CD4-positive, alpha-beta T cell treated with Interleukin-2 at 100 ng/mL for 4 hours (primary cell): ENCODE measurements at regions not wholly inside any gene's neighbourhood (a gene's known extent, or its start where the extent isn't known, plus 50 kb on each side); places are given as distances from the start of the nearest gene placed in this dataset.

ENCODE experiments used
- DNase-seq: peaks from one replicate; pipeline ENCODE4 v3.0.0-alpha.2; 2020; ENCODE audit warnings: low spot score

DNA sequence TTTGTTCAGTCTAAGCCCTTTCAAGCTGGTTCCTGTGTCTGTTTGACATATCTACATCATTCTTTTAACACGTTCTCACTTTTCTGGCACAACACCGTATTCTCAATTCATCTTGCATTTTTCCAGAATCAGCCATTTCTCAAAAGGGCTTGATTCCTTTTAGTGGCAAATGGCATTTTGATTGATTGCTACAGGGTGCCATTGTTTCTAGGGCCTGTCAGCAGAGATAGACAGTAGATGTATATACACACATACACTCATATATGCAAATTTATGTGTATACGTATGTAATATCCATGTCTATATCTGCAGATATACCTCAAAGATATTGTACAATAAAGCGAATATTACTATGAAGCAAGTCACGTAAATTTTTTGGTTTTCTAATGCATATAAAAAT is 367.9 kb upstream of the TNP1 start:
- no peak for DNase-seq

DNA sequence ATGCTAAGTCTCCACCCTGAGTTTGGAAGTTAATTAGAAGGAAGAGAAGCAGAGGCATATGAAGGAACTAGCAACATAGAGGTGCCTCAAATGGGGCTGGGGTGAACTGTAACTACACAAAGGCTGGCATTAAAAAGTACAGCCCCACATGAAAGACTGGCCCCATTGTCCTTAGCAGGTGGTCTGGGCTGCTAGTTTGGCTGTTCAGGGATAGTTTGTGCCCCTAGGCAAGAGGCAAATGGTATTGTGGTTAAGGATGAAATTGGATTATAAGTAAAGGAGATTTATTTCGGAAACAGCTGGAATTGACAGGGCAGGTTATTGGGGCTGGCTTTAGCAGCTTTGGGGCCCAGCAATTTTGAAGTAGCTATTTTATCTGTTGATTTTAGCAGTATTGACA is 365.7 kb upstream of the TNP1 start:
- no peak for DNase-seq

DNA sequence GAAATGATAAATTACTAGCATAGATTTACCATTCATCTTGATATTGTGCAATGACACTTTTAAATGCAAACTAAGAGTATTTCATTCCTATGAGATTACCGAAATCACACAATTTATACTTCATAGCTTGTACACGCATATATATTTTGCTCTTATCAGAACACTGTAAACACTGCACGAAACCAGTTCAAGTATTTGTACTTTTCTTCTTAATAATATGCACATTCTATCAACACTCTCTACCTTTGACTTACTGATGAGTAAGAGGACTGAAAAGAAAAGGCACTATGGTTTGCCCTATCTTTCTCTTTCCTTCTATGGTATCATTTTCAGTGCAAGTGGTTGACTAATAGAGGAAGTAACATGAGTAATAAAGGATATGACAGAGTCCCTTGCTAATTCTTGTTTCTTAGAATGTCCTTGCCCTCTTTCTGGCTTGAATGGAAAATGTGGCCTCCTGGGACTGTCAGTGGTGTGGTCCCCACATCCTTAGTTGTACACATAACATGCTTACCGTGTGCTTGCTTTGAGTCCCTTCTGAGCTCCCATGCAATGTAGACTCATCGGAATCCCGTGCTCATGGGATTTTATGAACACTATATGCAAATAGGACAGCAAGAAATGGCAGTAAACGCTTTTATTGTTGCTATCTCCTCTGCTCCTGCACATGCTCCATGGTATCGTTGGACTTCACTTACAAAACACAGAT is 363.5 kb upstream of the TNP1 start:
- peak; percentile 2 for DNase-seq

DNA sequence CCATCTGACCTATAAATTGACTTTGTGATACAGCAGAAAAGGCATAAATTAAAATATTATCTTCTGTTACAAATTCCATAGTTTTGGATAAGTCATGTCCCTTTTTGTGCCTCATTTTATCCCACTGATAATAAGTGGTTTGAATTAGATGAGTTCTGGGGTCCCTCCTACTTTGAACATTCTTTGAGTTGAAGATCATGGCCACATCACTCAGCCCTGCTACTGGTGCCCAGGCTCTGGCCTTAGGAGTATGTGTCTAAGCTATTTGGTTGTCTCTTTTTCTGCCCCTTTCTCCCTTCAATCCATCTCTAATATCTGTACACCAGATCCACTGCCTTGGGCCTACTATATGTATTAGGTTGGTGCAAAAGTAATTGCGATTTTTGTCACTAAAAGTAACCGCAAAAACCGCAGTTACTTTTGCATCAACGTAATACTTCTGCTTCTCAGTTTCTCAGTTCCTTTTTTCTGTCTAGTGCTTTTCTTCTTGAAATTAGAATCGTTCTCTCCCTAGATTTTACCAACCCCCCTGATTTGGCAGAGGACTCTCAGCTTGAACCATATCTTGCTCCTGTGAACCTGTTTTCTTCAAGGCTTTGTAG is 362.5 kb upstream of the TNP1 start:
- peak; percentile 20 for DNase-seq

DNA sequence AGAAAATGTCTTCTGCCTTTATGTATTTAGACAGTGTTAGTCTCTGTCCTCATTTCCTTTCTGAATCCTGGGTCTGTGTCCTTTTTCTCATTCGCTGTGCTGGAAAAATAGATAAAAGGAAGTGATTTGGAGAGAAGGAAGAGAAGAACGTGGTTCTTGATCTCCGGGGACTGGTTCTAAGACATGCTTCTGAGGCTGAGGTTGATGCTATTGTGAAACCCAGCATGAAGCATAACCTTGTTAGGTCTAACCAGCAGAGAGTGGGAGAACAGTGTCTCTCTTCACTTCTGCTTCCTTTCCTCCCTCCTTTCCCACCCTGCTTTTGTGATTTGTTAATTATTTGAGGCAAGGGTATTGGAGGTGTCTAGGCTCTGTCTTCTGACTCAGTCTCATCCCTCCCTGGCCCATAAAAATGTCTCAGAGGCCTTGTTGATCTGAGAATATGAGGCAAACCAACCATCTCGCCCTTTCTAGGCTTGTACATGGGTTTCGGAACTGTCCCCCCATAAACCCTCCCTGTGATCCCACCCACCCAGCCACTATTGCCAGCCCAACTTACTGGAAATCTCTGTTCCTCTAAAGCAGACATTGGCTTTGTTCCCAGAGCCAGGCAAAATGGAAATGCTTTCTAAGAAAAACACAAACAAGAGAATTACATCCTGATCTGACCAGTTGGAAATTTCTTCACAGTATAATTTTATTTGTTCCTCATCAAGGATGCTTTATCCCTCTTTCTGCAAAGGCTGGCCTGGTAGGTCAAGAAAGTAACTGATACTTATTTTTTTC is 360.6 kb upstream of the TNP1 start:
- DNase-seq, result no peak

DNA sequence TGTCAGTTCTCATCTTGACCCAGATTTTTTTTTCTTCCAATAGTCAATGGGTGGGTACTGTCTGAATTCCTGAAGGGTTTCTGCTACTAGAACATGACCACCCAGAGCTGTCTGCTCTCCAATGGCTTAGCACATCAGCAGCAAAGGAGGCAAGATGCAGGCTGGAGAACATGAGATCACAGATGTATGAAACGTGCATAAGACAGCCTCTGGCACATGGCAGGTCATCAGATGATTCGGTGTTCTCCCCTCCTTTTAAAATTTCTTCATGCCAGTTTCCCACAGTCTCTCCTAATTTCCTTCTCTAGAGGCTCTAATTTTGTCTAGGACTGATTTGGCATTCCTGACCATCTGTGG is 359.3 kb upstream of the TNP1 start:
- no peak for DNase-seq

DNA sequence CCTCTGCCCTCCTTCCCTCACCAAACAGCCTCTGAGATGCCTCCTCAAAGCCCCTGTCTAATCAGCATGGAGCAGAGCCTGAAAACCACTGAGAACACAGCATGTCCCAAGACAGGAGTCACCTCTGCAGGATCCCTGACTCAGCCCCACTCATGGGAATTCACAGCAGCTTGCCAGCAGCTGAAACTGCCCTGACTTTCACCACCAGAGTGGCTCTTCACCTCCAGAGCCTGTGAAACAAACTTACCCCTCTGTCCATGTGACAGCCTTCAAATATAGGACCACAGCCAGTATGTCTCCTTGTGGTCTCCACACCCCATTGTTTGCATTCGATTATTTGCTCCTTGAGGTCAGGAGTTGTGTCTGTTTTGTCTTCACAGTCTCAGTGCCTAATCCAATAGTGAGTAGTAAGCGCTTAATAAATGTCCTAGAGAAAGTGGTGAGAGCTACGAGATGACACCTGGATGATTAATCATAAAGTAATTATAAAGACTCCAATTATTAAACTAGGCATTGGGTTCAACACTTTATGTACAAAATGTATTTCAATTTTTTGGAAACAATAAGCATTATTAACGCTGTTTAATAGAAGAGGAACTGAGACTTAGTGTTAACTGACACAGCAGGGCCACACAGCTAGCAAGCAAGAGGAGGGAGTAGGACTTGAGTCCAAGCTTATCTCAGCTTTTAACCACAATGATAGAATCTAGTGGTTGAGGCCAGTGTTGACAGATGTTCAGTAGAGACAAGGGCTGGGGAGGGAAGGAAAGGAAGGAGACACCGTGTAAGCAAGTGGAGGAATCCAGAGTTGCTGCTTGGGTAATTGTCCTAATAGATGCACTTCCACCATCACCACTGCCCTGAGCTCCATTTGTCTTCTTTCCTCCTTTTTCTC is 358.7 kb upstream of the TNP1 start:
- DNase-seq, result no peak

DNA sequence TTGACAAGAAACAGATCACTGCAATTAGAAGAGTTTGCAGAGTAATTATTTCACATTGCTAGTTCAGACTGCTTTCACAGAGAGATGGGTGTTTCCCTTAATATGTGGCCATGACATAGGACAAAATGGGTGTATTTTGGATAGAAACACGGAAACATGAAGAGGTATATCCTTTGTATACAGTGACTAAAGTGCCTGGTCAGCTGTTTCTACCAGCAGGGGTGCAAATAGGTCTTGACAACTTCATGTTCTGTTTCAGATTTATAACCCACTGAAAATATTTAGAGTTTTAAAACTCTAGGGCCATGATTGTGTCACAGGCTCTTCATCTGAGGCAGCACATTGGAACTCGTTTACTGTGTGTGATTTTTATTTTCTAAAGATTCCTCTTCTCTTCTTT is 357.1 kb upstream of the TNP1 start:
- no peak for DNase-seq

DNA sequence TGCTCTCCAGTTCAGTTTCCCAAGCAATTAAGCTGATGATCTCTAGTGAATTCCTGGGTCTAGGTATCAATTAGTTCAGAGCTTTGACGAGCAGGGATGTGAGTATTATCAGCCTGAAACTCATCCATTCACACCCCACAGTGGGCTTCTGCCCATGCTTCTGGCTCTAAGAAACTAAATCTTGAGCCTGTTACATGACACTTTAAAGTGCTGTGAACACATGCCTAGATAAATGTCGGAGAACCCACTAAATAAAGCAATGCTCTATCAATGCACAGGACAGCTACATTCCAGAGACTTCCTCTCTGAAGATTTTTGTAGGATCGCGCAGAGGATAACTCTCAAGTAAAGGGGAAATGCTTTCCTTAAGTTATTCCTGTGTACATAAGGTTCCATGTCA is 356.5 kb upstream of the TNP1 start:
- no peak for DNase-seq

DNA sequence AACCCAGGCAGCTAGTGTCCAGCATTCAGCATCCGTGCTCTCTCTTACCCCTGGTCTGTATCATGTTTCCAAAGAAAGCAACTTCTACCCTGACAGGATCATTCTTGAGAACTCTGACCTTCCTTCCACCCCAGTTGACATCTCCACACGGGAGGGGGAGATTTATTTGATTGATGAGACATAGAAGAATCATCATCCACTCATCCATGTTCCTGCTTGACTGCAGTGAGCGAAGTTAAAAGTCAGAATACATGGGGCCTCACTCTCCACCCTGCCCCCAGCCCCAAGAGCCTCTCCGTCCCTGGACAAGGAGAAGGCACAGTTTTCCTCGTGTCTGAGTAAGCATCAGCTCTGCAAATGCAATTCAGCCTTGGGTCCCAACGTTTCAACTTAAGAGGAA is 356.0 kb upstream of the TNP1 start:
- no peak for DNase-seq

DNA sequence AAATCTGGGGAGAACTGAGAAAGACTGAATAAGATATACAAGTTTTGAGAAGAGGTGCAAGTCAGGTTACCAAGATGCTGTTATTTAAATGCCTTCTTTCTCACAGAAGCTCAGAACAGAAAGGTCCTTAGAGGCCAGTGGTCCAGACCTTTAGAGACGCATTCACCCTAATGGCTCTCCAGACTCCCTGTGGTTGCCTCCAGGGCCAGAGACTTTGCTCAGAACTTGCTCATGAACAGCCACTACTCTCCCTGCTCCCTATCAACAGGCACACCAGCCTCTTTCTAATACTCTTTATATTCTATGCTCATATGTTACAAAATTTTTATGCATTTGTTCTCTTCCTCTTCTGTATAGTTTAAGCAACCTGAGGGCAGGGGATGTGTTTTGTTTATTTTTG is 349.0 kb upstream of the TNP1 start:
- DNase-seq, result no peak

DNA sequence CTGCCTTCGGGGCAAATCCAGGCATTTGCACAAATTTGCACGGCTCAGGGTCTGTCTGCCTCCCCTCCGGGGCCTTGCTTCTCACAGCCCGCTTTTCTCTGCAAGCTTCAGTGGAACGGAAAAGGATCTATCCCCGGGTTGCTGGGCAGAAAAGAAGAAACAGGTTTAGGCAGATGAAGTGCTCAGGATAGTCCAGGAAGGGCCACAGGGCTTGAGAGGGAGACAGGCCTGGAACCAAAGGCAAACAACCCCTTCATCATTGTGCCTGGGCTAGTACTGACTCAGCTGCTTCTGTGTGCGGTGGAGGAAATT is 347.8 kb upstream of the TNP1 start:
- no peak for DNase-seq

DNA sequence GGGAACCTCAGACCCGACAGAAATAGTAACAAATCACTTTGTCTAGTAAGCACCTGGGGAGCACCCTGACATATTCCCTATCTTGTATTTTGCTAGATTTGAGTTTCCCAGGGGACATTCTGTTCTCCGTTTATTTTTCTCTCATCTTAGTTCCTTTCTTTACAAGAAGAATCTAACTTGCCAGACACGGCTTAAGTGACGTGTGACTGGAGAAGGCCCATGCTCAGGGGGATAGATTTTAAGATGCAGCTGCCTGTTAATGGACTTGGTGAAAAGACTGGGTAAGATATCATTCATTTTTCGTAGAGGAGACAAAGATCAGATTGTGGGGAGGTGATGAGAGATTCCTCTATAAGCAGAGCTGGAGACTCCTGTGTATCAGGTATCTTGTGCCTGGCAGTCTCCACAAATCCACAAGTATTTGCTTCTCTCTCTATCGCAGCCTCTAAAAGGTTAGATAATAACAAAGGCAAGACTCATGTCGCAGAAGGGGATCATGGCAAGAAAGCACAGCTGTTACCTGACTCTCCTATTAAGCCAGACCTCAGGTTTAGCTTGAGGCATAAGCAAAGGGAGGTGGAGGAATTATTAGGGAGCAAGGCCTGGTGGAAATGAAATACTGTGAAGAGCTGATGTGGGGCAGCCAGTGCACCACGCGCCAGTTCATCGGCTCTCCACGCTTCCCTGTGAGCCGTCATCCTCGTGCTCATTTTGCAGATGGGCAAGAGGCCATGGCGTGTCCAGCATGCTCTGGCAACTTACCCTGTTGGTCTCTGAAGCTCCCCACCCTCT is 347.2 kb upstream of the TNP1 start:
- DNase-seq, result no peak

DNA sequence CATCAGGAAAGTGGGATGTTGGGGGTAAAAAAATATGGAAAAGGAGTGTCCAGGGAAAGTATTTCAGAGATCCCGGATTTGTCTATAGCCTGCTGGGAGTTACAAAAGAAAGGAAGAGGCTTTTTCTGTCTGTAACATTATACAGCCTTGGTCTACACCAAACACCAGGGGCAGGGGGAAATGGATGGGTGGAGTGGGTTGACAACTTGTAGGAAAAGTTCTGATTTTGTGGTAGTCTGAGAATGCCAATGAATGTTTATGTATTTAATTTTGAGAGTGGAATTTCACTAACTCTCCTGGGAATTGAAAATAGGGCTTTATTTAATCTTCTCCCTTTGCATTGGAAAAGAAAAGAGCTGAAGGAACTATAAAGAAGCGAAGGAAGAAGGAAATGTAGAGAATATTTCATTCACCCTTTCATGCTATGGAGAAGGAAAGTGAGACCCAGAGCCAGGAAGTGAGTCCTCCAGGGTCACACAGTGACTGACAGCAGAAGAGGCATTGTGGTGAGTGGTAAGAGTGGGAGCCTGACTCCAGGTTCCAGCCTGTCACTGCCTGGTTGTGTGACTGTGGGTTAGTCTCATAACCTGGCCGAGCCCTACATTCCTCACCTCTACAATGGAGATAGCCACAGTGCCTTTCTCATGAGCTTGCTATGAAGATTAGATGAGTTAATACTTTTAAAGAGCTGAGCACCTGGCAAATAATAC is 346.3 kb upstream of the TNP1 start:
- DNase-seq, result no peak

DNA sequence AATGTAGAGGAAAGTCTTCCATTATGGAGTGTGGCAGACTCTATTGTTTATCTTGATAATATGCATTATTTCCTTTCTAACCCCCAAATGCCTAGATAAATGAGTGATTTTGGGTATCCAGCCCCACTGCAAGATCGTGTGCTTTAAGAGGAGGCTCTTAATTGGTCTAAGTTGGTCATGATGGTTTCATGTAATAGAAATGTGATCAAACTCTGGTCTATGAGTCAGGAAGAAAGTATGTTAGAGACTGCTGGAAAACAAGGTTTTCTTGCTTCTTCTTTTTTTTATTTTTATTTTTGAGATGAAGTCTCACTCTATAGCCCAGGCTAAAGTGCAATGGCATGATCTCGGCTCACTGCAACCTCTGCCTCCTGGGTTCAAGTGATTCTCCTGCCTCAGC is 344.5 kb upstream of the TNP1 start:
- DNase-seq, result no peak

DNA sequence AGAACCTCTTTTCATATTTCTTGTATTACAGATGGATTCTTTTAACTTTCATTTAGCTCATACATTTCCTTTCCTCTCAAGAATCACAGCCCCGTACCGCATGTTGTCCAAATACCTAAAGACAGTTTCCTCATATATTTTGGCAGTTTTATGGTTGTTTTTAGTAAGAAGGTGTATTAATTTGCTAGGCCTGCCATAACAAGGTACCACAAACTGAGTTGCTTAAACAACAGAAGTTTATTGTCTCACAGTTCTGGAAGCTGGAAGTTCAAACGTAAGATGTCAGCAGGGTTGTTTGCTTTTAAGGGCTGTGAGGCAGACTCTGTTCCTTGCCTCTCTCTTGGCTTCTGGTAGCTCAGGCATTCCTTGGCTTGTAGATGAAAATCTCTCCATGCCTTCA is 343.2 kb upstream of the TNP1 start:
- no peak for DNase-seq

DNA sequence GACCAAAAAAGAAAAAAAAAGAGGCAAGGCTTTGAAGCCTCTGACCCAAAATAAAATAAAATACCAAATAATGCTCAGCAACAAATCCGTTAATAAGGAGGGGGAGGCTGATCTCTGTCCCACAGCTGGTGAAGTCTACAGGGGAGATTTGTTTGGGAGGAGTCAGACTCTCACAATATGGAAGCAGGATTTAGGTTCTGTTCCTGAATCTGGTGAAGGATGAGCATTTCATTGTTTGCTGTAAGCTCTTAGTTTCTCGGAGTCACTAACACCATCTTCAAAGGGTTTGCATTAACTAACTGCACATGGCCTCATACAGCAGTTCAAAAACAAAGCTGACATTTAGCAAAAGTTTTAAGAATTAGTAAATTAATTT is 339.4 kb upstream of the TNP1 start:
- no peak for DNase-seq

DNA sequence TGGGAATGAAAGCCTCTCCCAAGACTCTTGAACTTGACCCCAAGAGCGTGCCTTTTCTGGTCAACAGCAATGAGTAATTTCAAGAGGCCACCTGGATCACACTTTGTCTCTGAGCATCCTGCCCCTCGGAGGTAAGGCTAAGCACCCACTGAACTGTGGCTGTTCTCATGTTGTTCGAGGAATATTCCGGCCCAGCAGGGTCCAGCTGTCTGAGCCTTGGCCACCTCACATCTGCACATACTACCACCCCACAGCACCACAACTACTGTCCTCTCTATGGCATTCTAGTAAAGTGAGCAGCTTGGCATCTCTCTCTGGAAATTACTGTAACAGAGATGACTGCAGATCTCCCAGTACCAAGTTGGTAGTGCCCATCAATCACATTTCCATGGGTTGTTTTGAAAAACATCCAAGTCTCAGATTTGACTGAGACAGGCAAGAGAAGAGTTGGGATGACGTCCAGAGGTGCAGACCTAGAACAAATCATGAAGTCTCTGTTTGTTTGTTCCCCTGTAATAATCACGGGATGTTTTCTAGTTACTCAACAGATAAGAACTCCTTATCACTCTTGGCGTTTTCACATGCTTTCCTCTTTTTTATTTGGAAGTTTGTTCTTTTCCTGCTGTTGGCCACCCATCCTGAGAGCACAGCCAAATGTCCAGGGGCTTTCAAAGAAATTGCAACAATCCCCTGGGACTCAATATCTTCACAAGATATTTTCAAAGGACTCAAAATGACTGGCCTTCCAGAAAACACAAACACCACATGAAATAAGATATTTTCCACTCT is 336.0 kb upstream of the TNP1 start:
- DNase-seq, result no peak

DNA sequence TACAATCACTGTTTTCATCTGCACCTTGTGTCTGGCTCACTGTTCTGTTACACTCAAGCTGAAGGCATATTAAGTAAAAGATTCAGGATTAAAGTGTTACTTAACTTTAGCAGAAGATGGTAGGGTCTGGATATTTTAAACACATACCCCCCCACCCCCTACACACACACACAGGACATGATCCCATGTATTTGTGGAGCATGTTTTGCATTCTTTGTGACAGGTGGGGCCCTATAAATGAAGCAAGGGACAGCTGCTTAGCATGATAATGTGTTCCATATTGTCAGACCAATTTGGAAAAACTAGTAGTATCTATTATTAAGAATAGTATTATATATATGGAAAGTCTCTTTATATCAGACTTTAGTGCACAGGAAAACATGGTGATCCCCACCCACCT is 335.2 kb upstream of the TNP1 start:
- DNase-seq, result no peak
